Activated CD8-positive, alpha-beta T cell treated with anti-CD3 and anti-CD28 coated beads for 36 hours (primary cell): ENCODE measurements at regions not wholly inside any gene's neighbourhood (a gene's known extent, or its start where the extent isn't known, plus 50 kb on each side); places are given as distances from the start of the nearest gene placed in this dataset.

Experiments used
- ATAC-seq: fragments of 200-7000 bp; cut with Tn5 transposase; one replicate; pipeline ENCODE4 v1.10.0; 2021; ENCODE audit warnings: mild to moderate bottlenecking, moderate library complexity
- CTCF ChIA-PET: fragments of 350-600 bp; sonication (Branson Sonifier 250); formaldehyde crosslinking; loops from one replicate; lab custom pipeline; 2021; ENCODE audit warnings: antibody characterized with exemption; lab: Charles Lee
- POLR2A ChIA-PET: fragments of 350-600 bp; sonication (Branson Sonifier 250); formaldehyde crosslinking; loops from one replicate; lab custom pipeline; 2021; ENCODE audit warnings: antibody characterized with exemption; lab: Charles Lee
- DNase-seq: peaks from one replicate; pipeline ENCODE4 v3.0.0-alpha.2; 2020
- H3K27ac Mint-ChIP-seq: one replicate; pipeline ENCODE4 v1.8.0; 2021; ENCODE audit warnings: mild to moderate bottlenecking, mixed read lengths
- H3K27me3 Mint-ChIP-seq: one replicate; pipeline ENCODE4 v1.8.0; 2021; ENCODE audit warnings: mixed read lengths
- H3K36me3 Mint-ChIP-seq: one replicate; pipeline ENCODE4 v1.8.0; 2021; ENCODE audit warnings: low read depth, mixed read lengths
- H3K4me1 Mint-ChIP-seq: one replicate; pipeline ENCODE4 v1.8.0; 2021; ENCODE audit warnings: low read depth, mixed read lengths
- H3K4me3 Mint-ChIP-seq: one replicate; pipeline ENCODE4 v1.8.0; 2021; ENCODE audit warnings: mild to moderate bottlenecking, moderate library complexity, mixed read lengths
- H3K9me3 Mint-ChIP-seq: one replicate; pipeline ENCODE4 v1.8.0; 2021; ENCODE audit warnings: mixed read lengths
- CTCF ChIP-seq: fragments of 200-600 bp; IDR thresholded peaks from one replicate; pipeline ENCODE4 v1.8.0; 2022; ENCODE audit warnings: antibody characterized with exemption, mild to moderate bottlenecking
- intact Hi-C: fragments of 100-400 bp; cut with micrococcal nuclease; formaldehyde crosslinking; loops from one replicate; pipeline ENCODE4 v1.10.0; 2022

GRCh38 chr16:49015225-49015592 is 266.4 kb downstream of the CBLN1 start:
- Mint-ChIP-seq H3K36me3 (no peaks in the 10 kb centered on the region), H3K4me1 (no peaks in the 10 kb centered on the region), H3K27ac (no peak overlapping the region), H3K9me3 (no peaks in the 10 kb centered on the region), H3K4me3 (no peak overlapping the region), H3K27me3 (peaks cover 6% of the 10 kb centered on the region)
- ChIA-PET CTCF (no interaction called here), POLR2A (no interaction called here)
- no peak for ATAC-seq
- no peak for TF ChIP-seq CTCF
- DNase-seq: no peak
- intact Hi-C loops: no loop called here

- Mint-ChIP-seq H3K36me3 (no peaks in the 10 kb centered on the region), H3K27me3 (peaks cover 6% of the 10 kb centered on the region), H3K4me3 (no peak overlapping the region), H3K9me3 (no peaks in the 10 kb centered on the region), H3K4me1 (no peaks in the 10 kb centered on the region), H3K27ac (no peak overlapping the region)
- ChIA-PET CTCF (no interaction called here), POLR2A (no interaction called here)
- intact Hi-C loops: no loop called here
- TF ChIP-seq CTCF: no peak
- ATAC-seq (no peak), DNase-seq (no peak)
These were observed 267.1 kb downstream of the CBLN1 start for GRCh38 chr16:49014277-49015224.

DNA sequence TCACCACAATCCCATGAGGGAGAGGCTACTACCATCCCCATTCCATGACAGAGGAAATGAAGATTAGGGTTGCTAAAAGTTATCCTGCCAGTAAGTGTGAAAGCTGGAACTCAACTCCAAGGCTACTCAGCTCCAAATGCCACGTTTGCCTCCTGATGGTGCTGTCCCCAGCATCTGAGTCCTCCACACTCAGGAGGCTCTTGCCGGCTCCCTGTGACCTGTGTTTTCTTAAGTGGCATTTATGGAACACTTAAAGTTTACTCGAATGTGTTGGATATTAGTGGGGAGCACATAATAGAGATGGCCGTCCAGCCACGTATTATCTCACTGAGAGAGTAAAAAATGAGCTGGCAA is 267.9 kb downstream of the CBLN1 start:
- no peaks in the 10 kb centered on the region for H3K4me1 Mint-ChIP-seq
- POLR2A ChIA-PET: no interaction called here
- H3K9me3 Mint-ChIP-seq: no peaks in the 10 kb centered on the region
- no peak for TF ChIP-seq CTCF
- H3K27me3 Mint-ChIP-seq: peaks cover 2% of the 10 kb centered on the region
- H3K27ac Mint-ChIP-seq: no peak overlapping the region
- no peak for ATAC-seq
- CTCF ChIA-PET: no interaction called here
- no peaks in the 10 kb centered on the region for H3K36me3 Mint-ChIP-seq
- DNase-seq: no peak
- H3K4me3 Mint-ChIP-seq: no peak overlapping the region
- intact Hi-C loops: no loop called here

DNA sequence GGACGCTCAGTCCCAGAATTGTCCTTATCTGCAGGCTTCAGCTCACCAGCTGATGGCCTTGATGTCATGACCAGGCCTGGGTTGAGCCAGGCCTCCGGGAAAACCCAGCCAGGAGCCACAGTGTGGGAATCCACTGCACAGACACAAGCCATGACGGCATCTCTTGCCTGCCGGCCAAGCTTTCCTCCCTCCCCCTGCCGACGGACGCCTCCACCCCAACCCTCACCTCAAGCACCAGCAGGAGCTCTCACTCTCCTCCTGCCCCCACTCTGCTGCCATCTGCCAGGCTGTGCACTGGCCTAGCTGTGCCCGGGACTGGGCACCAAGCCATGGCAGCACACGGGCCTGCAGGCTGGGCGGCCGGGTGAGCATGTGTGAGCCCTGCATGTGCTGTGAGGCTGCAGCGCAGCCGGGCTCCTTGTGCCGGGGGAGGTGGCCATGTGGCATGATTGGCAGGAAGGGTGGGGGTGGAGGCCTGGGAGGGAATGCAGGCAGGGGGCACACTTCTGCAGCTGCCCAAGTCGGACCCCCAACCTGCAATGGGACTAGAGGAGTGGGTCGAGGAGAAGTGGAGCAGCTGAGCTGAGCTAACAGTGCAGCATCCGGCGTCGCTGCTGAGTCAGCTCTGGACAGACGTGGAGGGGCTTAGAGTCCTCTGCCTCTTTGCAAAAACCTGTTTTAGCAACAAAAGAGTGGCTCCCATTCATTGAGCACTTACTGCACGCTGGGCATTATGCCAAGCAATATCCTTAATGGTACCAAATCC is 268.5 kb downstream of the CBLN1 start:
- DNase-seq (no peak), ATAC-seq (no peak)
- H3K27me3 Mint-ChIP-seq: no peaks in the 10 kb centered on the region
- no peak overlapping the region for H3K27ac Mint-ChIP-seq
- no peak overlapping the region for H3K4me3 Mint-ChIP-seq
- no peak for TF ChIP-seq CTCF
- intact Hi-C loops: no loop called here
- POLR2A ChIA-PET: no interaction called here
- no peaks in the 10 kb centered on the region for H3K36me3 Mint-ChIP-seq
- H3K4me1 Mint-ChIP-seq: no peaks in the 10 kb centered on the region
- CTCF ChIA-PET: no interaction called here
- H3K9me3 Mint-ChIP-seq: no peaks in the 10 kb centered on the region

- DNase-seq (no peak), ATAC-seq (no peak)
- Mint-ChIP-seq H3K4me3 (no peak overlapping the region), H3K27me3 (no peaks in the 10 kb centered on the region), H3K27ac (no peak overlapping the region), H3K9me3 (no peaks in the 10 kb centered on the region), H3K4me1 (no peaks in the 10 kb centered on the region), H3K36me3 (no peaks in the 10 kb centered on the region)
- TF ChIP-seq CTCF: no peak
- ChIA-PET POLR2A (no interaction called here), CTCF (no interaction called here)
- intact Hi-C loops: no loop called here
These were observed 269.7 kb downstream of the CBLN1 start for GRCh38 chr16:49011901-49012300.
